ENCODE measurements at regions not wholly inside any gene's neighbourhood (a gene's known extent, or its start where the extent isn't known, plus 50 kb on each side); places are given as distances from the start of the nearest gene placed in this dataset.

GRCh38 chr7:156450473-156450872, 190.1 kb upstream of the RNF32 start:
- no peak for DNase-seq
- Histone ChIP-seq H3K27me3 (no peaks in the 10 kb centered on the region), H3K4me3 (no peak overlapping the region), H3K9me3 (no peaks in the 10 kb centered on the region), H3K36me3 (no peaks in the 10 kb centered on the region)

- DNase-seq, result no peak
- no peaks in the 10 kb centered on the region for H3K9me3 ChIP-seq
- H3K36me3 ChIP-seq, result no peaks in the 10 kb centered on the region
- no peaks in the 10 kb centered on the region for H3K27me3 ChIP-seq
- H3K4me3 ChIP-seq, result no peak overlapping the region
Observed at GRCh38 chr7:156448918-156449317, 191.7 kb upstream of the RNF32 start.

GRCh38 chr7:156446990-156447389, 193.6 kb upstream of the RNF32 start:
- no peak for DNase-seq
- H3K4me3 ChIP-seq, result no peak overlapping the region
- no peaks in the 10 kb centered on the region for H3K36me3 ChIP-seq
- H3K9me3 ChIP-seq, result no peaks in the 10 kb centered on the region
- no peaks in the 10 kb centered on the region for H3K27me3 ChIP-seq

GRCh38 chr7:156445997-156446761, 194.4 kb upstream of the RNF32 start:
- DNase-seq, result no peak
- no peak overlapping the region for H3K4me3 ChIP-seq
- H3K27me3 ChIP-seq, result no peaks in the 10 kb centered on the region
- H3K9me3 ChIP-seq, result no peaks in the 10 kb centered on the region
- no peaks in the 10 kb centered on the region for H3K36me3 ChIP-seq

GRCh38 chr7:156442516-156442915, 198.1 kb upstream of the RNF32 start:
- Histone ChIP-seq H3K9me3 (no peaks in the 10 kb centered on the region), H3K36me3 (no peaks in the 10 kb centered on the region), H3K27me3 (no peaks in the 10 kb centered on the region), H3K4me3 (no peak overlapping the region)
- no peak for DNase-seq

- H3K36me3 ChIP-seq, result no peaks in the 10 kb centered on the region
- H3K9me3 ChIP-seq, result no peaks in the 10 kb centered on the region
- DNase-seq, result no peak
Observed at GRCh38 chr7:156440456-156440855, 200.1 kb upstream of the RNF32 start.

GRCh38 chr7:156438011-156438410, 202.6 kb upstream of the RNF32 start:
- Histone ChIP-seq H3K4me3 (no peak overlapping the region), H3K27me3 (no peaks in the 10 kb centered on the region), H3K9me3 (no peaks in the 10 kb centered on the region), H3K36me3 (no peaks in the 10 kb centered on the region)
- DNase-seq, result no peak

More at GRCh38 chr7:156440456-156440855, 200.1 kb upstream of the RNF32 start:
- Histone ChIP-seq H3K4me3 (no peak overlapping the region), H3K27me3 (no peaks in the 10 kb centered on the region)

GRCh38 chr7:156437021-156437614, 203.5 kb upstream of the RNF32 start:
- Histone ChIP-seq H3K36me3 (no peaks in the 10 kb centered on the region), H3K9me3 (no peaks in the 10 kb centered on the region), H3K27me3 (no peaks in the 10 kb centered on the region), H3K4me3 (no peak overlapping the region)
- no peak for DNase-seq

GRCh38 chr7:156435486-156436231, 204.9 kb upstream of the RNF32 start:
- Histone ChIP-seq H3K9me3 (no peaks in the 10 kb centered on the region), H3K4me3 (no peak overlapping the region), H3K27me3 (no peaks in the 10 kb centered on the region), H3K36me3 (no peaks in the 10 kb centered on the region)
- no peak for DNase-seq

GRCh38 chr7:156434706-156435105, 205.9 kb upstream of the RNF32 start:
- Histone ChIP-seq H3K4me3 (no peak overlapping the region), H3K27me3 (no peaks in the 10 kb centered on the region), H3K9me3 (no peaks in the 10 kb centered on the region), H3K36me3 (no peaks in the 10 kb centered on the region)
- DNase-seq, result no peak

GRCh38 chr7:156432018-156432417, 208.6 kb upstream of the RNF32 start:
- Histone ChIP-seq H3K36me3 (no peaks in the 10 kb centered on the region), H3K4me3 (no peak overlapping the region), H3K27me3 (no peaks in the 10 kb centered on the region), H3K9me3 (no peaks in the 10 kb centered on the region)
- DNase-seq, result no peak

- Histone ChIP-seq H3K4me3 (no peak overlapping the region), H3K36me3 (no peaks in the 10 kb centered on the region), H3K9me3 (no peaks in the 10 kb centered on the region), H3K27me3 (no peaks in the 10 kb centered on the region)
- no peak for DNase-seq
Observed at GRCh38 chr7:156430109-156430508, 210.5 kb upstream of the RNF32 start.

- Histone ChIP-seq H3K27me3 (no peaks in the 10 kb centered on the region), H3K4me3 (no peak overlapping the region), H3K9me3 (no peaks in the 10 kb centered on the region), H3K36me3 (no peaks in the 10 kb centered on the region)
- no peak for DNase-seq
Observed at GRCh38 chr7:156429514-156429913, 211.1 kb upstream of the RNF32 start.

- DNase-seq, result no peak
- no peak overlapping the region for H3K4me3 ChIP-seq
- no peaks in the 10 kb centered on the region for H3K27me3 ChIP-seq
- H3K9me3 ChIP-seq, result no peaks in the 10 kb centered on the region
- no peaks in the 10 kb centered on the region for H3K36me3 ChIP-seq
Observed at GRCh38 chr7:156423876-156424275, 216.7 kb upstream of the RNF32 start.

- Histone ChIP-seq H3K27me3 (no peaks in the 10 kb centered on the region), H3K4me3 (no peak overlapping the region), H3K9me3 (no peaks in the 10 kb centered on the region), H3K36me3 (no peaks in the 10 kb centered on the region)
- DNase-seq, result no peak
Observed at GRCh38 chr7:156420496-156420895, 220.1 kb upstream of the RNF32 start.

- no peaks in the 10 kb centered on the region for H3K27me3 ChIP-seq
- H3K4me3 ChIP-seq, result no peak overlapping the region
- H3K9me3 ChIP-seq, result no peaks in the 10 kb centered on the region
- DNase-seq, result no peak
- H3K36me3 ChIP-seq, result no peaks in the 10 kb centered on the region
Observed at GRCh38 chr7:156419782-156420181, 220.8 kb upstream of the RNF32 start.

GRCh38 chr7:156402255-156402654, 238.3 kb upstream of the RNF32 start:
- H3K36me3 ChIP-seq, result no peaks in the 10 kb centered on the region
- no peak for DNase-seq
- H3K4me3 ChIP-seq, result no peak overlapping the region
- no peaks in the 10 kb centered on the region for H3K9me3 ChIP-seq
- H3K27me3 ChIP-seq, result no peaks in the 10 kb centered on the region

GRCh38 chr7:156401617-156402016, 239.0 kb upstream of the RNF32 start:
- H3K36me3 ChIP-seq, result no peaks in the 10 kb centered on the region
- no peak for DNase-seq
- H3K27me3 ChIP-seq, result no peaks in the 10 kb centered on the region
- no peaks in the 10 kb centered on the region for H3K9me3 ChIP-seq
- no peak overlapping the region for H3K4me3 ChIP-seq
